Hindlimb muscle (tissue), 1 donor: ENCODE measurements at regions not wholly inside any gene's neighbourhood (a gene's known extent, or its start where the extent isn't known, plus 50 kb on each side); places are given as distances from the start of the nearest gene placed in this dataset.

Experiments used
- DNase-seq: peaks from one replicate; pipeline ENCODE4 v3.0.0-alpha.2; 2013

DNA sequence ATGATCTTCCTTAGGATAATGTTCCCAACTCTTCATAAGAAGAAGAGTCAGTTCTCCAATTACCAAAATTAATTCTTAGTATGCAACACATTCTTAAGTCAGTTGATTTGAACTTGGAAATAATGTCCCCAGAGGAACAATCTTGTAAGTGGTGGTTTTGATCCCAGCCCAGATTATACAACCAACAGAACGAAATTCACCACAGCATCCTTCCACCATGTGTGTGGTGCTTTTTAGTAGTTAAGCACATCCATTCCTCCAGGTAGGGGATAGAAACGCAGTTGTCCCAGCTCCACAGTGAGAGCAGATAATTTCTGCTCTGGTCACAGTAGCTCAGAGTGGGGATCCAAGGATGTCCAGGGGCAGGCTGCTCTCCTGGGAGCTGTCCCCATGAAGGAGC lies 161.7 kb upstream of the SLC39A10 start:
- no peak for DNase-seq

DNA sequence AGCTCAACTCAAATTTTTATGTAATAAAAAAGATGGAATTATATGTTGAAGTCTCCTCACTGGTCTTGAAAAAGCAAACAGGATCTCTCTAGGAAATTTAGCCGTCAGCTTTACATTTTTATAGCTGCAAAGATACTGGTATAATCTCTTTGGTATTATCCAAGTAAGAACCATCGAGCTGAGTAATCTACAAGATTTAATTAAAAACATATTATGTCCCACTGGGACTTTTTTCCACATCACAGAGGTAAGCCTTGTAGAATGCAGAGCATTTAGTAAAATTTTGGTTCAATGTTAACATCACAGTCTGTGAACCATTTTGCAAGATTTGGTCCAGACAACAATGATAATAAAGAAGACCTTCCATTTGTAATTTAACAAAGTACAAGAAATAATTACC lies 162.6 kb upstream of the SLC39A10 start:
- DNase-seq = no peak

DNA sequence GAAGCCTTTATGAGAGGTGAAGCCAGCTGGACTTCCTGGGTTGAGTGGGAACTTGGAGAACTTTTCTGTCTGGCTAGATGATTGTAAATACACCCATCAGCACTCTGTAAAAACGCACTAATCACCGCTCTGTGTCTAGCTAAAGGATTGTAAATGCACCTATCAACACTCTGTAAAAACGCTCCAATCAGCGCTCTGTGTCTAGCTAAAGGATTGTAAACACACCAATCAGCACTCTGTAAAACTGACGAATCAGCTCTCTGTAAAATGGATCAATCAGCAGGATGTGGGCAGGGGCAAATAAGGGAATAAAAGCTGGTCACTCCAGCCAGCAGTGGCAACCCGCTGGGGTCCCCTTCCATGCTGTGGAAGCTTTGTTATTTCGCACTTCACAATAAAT lies 163.6 kb upstream of the SLC39A10 start:
- no peak for DNase-seq

DNA sequence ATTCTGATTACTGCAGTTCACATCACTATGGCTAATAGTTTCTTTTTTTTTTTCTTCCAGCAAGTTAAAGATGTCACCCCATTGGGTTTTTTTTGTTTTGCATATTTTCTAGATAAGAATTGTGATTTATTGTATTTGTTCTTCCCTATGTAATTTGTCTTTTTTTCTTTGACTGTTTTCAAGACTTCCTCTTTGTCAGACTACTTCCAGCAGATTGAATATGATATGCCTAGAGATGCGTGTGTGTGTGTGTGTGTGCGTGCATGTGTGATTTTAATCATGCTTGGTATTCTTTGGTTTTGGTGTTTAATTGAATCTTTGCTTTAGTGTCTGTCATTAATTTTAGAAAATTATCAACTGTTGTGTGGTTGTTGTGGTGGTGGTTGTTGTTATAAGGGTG lies 166.7 kb upstream of the SLC39A10 start:
- DNase-seq = no peak

DNA sequence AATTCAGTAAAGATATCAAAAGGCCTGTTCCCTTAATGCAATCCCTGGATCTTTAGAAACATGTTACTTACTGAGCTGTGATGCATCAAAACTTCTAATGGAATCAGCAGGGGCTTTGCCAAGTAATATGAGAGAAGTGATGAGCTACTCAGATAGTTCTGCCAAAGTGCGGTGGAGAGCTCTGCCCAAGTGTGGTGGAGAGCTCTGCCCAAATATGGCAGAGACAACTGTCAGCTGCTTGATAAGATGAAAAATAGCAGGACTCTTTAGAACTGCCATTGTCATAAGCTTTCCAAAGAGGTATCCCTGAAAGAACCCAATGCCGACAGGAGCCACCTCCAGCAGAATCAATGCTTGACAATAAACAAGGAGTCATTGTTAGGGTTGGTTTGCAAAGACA lies 167.9 kb upstream of the SLC39A10 start:
- DNase-seq = no peak

- DNase-seq = no peak
Observed at GRCh38 chr2:195488567-195488966, 168.5 kb upstream of the SLC39A10 start.

GRCh38 chr2:195486987-195487644 lies 169.9 kb upstream of the SLC39A10 start:
- no peak for DNase-seq

DNA sequence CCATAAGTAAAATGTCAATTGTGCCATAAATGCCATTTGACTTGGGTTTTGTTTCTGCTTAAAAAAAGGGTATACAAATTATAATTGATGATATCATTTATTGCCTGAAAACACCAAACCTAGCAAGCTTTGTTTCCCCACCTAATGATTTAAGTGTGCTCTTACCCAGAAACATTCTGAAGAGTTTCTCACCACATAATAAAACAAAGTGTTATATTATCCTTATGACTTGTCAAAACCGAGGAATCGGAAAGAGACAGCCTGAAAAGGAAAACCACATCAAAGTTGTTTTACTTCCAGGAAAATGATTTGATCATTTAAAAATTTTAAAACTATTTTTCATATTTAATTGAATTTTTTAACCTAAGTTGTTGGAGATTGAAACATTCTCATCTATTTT lies 170.5 kb upstream of the SLC39A10 start:
- DNase-seq = no peak

GRCh38 chr2:195482010-195482409 lies 175.0 kb upstream of the SLC39A10 start:
- DNase-seq = no peak

- DNase-seq = no peak
Observed at GRCh38 chr2:195480121-195480520, 176.9 kb upstream of the SLC39A10 start.

DNA sequence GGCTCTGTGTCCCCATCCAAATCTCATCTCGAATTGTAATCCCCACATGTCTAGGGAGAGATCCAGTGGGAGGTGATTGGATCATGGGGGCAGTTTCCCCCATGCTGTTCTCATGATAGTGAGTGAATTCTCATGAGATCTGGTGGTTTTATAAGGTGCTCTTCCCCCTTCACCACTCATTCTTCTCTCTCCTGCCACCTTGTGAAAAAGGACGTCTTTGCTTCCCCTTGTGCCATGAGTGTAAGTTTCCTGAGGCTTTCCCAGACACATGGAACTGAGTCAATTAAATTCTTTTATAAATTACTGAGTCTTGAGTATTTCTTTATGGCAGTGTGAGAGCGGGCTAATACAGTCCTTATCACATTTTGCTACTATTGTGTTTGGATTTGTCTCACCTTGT lies 177.6 kb upstream of the SLC39A10 start:
- DNase-seq = no peak

GRCh38 chr2:195477996-195478382 lies 179.0 kb upstream of the SLC39A10 start:
- no peak for DNase-seq

DNA sequence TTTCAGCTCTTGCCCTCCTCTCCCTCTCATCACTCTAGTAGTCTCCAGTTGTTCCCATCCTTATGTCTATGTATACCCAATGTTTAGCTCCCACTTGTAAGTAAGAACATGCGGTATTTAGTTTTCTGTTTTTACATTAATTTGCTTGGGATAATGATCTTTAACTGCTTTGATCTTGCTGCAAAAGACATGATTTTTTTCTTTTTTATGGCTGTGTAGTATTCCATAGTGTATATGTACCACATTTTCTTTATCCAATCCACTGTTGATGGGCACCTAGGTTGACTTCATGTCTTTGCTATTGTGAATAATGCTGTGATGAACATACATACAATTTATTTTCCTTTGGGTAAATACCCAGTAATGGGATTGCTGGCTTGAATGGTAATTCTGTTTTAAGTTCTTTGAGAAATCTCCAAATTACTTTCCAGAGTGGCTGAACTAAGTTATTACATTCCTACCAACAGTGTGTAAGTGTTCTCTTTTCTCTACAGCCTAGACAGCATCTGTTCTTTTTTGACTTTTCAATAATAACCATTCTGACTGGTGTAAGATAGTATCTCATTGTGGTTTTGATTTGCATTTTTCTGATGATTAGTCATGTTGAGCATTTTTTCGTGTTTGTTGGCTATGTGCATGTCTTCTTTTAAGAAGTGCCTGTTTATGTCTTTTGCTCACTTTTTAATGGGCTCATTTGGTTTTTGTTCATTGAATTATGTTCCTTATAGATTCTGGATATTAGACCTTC lies 179.6 kb upstream of the SLC39A10 start:
- DNase-seq = no peak

DNA sequence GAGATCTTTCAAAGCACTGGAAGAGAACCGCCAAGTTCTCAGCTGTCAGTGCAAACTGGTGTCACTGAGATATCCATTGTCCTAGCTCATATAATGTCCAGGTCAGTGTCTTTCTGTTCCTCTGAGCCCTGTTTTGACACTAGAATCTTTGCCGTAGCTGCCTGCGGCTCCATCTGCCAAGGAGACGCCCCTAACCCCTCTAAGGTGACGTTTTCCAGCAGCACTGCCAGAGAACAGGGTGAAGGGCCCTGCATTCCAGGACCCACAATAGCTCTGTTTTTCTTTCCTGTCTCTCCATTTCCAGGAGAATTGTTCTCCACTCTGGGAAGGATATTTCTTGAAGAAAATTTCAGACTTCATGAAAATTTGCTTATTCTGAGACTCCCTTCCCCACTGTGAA lies 181.7 kb upstream of the SLC39A10 start:
- no peak for DNase-seq

DNA sequence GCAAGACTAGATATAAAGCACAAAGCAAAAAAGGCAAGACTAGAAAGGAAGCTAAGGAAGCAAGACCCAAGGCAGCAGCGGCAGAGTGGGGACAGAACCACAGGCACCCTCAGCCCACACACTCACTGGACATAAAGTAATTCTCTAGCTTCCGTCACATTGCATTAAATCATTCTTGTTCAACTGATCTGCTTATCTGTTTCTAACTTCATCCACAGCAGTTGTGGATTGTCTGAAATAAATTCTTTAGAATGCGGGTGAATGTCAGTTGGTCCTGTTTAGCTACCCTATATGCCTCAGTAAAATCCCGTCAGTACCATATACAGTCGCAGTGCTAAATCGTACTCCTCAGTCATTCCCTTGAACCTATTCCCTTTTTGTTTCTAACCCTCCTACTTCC lies 183.2 kb upstream of the SLC39A10 start:
- DNase-seq = no peak

DNA sequence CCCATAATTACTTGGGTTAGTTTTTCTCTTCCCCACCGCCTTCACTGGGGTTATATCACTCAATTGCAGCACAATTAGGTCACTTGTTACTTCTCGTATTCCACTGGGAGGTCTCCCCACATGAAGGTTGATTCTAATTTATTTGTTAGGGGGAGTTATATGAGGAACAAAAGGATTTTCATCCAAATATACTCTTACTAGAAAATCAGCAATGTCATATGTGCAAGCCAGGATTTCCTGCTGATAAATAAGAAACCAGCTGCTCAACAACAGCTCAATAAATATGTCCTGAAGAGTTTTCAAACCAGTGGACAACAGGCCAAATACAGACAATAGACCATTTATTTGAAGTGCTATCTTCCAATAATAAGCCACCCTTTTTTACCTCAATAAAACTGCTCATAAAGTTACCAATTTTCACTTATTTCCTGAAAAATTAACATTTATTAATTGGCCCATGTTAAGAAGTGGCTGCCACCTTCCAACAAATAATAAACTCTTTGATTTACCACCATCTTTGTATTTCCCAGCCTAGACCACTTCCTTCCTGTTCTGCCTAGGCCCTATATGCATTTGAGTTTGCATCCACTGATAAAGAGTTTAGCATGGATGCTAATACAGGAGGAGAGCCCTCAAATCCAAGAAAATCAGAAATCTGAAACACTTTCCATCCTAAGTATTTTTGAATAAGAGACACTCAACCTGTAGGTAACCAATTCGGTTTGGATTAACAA lies 184.4 kb upstream of the SLC39A10 start:
- DNase-seq = no peak

DNA sequence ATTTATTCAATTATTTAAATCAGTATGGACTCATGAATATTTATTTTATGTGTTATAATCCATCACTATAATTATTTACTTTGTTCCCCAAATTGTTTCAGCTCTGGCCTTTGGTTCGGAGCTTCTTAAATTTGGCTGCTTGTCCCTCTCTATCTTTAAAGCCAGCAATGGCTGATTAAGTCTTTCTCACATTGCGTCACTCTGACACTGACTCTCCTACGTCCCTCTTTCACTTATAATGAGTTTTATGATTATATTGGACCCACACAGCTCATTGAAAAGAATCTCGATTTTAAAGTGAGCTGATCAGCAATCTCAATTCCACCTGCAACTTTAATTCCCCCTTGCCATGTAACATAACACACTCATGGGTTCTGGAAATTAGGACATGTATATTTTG lies 185.2 kb upstream of the SLC39A10 start:
- DNase-seq = no peak

DNA sequence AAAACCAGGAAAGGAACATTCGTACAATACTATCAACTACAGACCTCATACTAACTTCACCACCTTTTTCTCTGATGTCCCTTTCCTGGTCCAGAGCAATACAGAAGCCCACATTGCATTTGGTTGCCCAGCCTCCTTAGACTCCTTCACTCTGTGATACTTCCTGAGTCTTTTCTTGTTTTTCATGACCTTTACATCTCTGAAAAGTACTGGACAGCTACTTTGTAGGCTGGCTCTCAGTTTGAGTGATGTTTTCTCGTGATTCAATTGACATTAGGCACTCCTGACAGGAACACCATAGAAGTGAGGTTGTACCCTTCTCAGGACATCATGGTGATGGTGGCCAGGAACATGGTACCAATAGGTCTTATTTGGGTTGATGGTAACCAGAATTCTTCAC lies 185.9 kb upstream of the SLC39A10 start:
- no peak for DNase-seq

DNA sequence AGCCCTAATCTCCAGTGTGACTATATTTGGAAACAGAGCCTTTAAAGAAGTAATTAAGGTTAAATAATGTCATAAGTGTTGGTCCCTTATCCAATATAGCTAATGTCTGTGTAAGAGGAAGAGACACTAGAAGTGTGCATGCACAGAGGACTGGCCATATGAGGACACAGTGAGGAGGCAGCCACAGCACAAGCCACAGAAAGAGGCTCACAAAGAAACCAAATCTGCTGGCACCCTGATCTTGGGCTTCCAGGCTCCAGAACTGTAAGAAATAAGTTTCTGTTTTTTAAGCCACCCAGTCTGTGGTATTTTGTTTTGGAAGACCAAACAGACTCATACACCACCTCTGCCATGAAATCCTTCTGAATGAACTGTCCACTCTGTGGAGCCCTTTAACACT lies 186.4 kb upstream of the SLC39A10 start:
- DNase-seq = no peak

GRCh38 chr2:195468771-195469170 lies 188.3 kb upstream of the SLC39A10 start:
- DNase-seq = no peak

- DNase-seq = no peak
Observed at GRCh38 chr2:195466427-195466826, 190.6 kb upstream of the SLC39A10 start.

DNA sequence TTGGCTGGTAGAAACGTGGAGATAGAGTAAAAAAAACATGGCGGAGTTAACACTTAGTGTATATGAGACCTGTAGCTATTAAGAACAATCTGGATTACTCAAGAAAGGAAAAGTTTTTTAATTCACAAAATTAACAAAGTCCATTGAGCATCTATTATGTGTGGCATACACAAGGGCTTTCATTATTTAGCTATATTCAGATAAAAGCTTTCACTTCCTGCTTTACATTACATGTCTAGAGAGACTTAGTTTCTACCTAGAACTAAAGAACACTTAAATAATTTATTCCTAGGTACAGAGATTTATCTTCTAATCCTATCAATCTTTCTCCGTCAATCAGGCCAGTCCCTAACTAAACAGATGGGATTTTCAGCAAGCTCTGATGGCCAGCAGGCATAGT lies 196.0 kb upstream of the SLC39A10 start:
- no peak for DNase-seq

DNA sequence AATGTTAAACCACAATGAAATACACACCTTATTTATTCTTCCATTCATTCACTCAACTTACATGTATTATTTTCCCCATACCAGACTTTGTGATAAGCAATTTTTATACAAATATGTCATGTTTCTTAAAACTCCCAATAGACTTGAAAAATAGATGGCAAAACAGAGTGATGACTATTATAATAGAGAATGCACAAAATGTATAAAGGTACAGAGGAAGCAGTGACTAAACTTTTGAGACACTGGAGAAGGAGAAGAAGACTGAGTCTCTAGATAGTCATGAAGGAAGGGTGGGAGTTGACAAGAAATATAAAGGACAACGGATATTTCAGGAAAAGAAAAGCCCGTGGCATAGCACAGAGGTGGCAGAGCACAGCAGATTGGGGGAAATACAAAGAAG lies 198.1 kb upstream of the SLC39A10 start:
- no peak for DNase-seq

GRCh38 chr2:195457873-195458272 lies 199.2 kb upstream of the SLC39A10 start:
- DNase-seq = no peak
